Stomach (tissue), 8 donors: ENCODE measurements at regions not wholly inside any gene's neighbourhood (a gene's known extent, or its start where the extent isn't known, plus 50 kb on each side); places are given as distances from the start of the nearest gene placed in this dataset.
A peak's percentile ranks its signal among the peaks of the same experiment; 100 is the strongest.

ENCODE experiments used
- DNase-seq, 2 donors: peaks; one replicate each; pipeline versions ENCODE4 v3.0.0 to v3.0.0-alpha.2; 2013 to 2019
- H3K27ac ChIP-seq, 5 donors: fragments of 200-600 bp in 4 of 5; sonication (generic) in 4 of 5; one replicate each; pipeline ENCODE4 v1.5.1; 2013 to 2019; ENCODE audit warnings: mild to moderate bottlenecking in 1 of 5, moderate library complexity in 1 of 5
- H3K27me3 ChIP-seq, 3 donors: fragments of 200-600 bp; sonication (generic); one replicate each; pipeline ENCODE4 v1.5.1; 2017 to 2019; ENCODE audit warnings: mixed run types in 1 of 3
- H3K36me3 ChIP-seq, 4 donors: fragments of 200-600 bp; sonication (generic); 1 replicate in 3 of 4; 2 replicates in 1 of 4; pipeline ENCODE4 v1.5.1; 2016 to 2019
- H3K4me1 ChIP-seq, 4 donors: fragments of 200-600 bp; sonication (generic); one replicate each; pipeline ENCODE4 v1.5.1; 2016 to 2019
- H3K4me3 ChIP-seq, 4 donors: fragments of 200-600 bp; sonication (generic) in 3 of 4; one replicate each; pipeline ENCODE4 v1.5.1; 2016 to 2019; ENCODE audit warnings: mild to moderate bottlenecking in 1 of 4
- H3K9me3 ChIP-seq, 4 donors: fragments of 200-600 bp; sonication (generic); one replicate each; pipeline ENCODE4 v1.5.1; 2016 to 2019
- CTCF ChIP-seq, 7 experiments: fragments of 450-650 bp in 4 of 7; fragments of 200-600 bp in 3 of 7; sonication (generic) in 3 of 7; IDR thresholded peaks; one replicate each; pipeline ENCODE4 v1.5.1; 2016 to 2019; ENCODE audit warnings: antibody characterized with exemption in 7 of 7, control low read depth in 2 of 7, mild to moderate bottlenecking in 1 of 7
- EP300 ChIP-seq: sonication (generic); formaldehyde crosslinking; IDR thresholded peaks from one replicate; pipeline ENCODE4 v1.6.1; 2017; ENCODE audit warnings: antibody characterized with exemption
- POLR2A ChIP-seq, 4 donors: fragments of 450-650 bp; IDR thresholded peaks; one replicate each; pipeline ENCODE4 v1.6.1; 2016; ENCODE audit warnings: antibody characterized with exemption in 4 of 4, control low read depth in 2 of 4, mild to moderate bottlenecking in 1 of 4, moderate library complexity in 1 of 4
- POLR2AphosphoS5 ChIP-seq, 3 donors: sonication (generic); formaldehyde crosslinking; IDR thresholded peaks; one replicate each; pipeline ENCODE4 v1.6.1; 2016; ENCODE audit warnings: antibody characterized with exemption in 3 of 3
- WGBS, 5 donors: extraction: QIAGEN DNeasy Blood & Tissue Kit in 3 of 5; methylation state at CpG; one replicate each; pipeline versions ENCODE4 v1.1.5 to v1.1.7; 2013 to 2018; 5-methylcytosine and 5-hydroxymethylcytosine counted together
- intact Hi-C: fragments of 100-400 bp; cut with DNase I; formaldehyde crosslinking; loops from one replicate; pipeline ENCODE4 v1.15.1; 2023; ENCODE audit warnings: low total_unique reads
- donor health status: healthy with polysubstance abuse.
- donor health status: Bipolar disorder and iron deficiency.
- donor health status: healthy.

GRCh38 chr20:48298433-48298832 is 513.2 kb upstream of the SULF2 start:
- intact Hi-C loops, result no loop called here
- no peak overlapping the region for H3K4me3 ChIP-seq
- peaks cover 0 to 40% (median 16%) of the 10 kb centered on the region in 4 donors for H3K4me1 ChIP-seq
- H3K36me3 ChIP-seq, result no peaks in the 10 kb centered on the region
- TF ChIP-seq POLR2A (IDR thresholded peaks at IDR 0.05) (no peak), CTCF (IDR thresholded peaks at IDR 0.05) (no peak), POLR2AphosphoS5 (IDR thresholded peaks at IDR 0.05) (no peak)
- H3K27ac ChIP-seq, result peak overlapping the region in 2 of 5 donors; percentile 37 to 41
- DNase-seq, result no peak
- no peaks in the 10 kb centered on the region for H3K9me3 ChIP-seq
- H3K27me3 ChIP-seq, result no peaks in the 10 kb centered on the region

- TF ChIP-seq POLR2A (IDR thresholded peaks at IDR 0.05) (no peak), CTCF (IDR thresholded peaks at IDR 0.05) (no peak), EP300 (no peak), POLR2AphosphoS5 (IDR thresholded peaks at IDR 0.05) (no peak)
- WGBS, 5 donors, result 48 to 62% (median 52%) methylated on average over 6 of the region's 6 CpGs
- peak in 1 of 2 donors; percentile 40 for DNase-seq
- Histone ChIP-seq H3K4me3 (no peak overlapping the region), H3K27me3 (no peaks in the 10 kb centered on the region), H3K4me1 (peaks cover 0 to 40% (median 16%) of the 10 kb centered on the region in 4 donors), H3K36me3 (no peaks in the 10 kb centered on the region), H3K9me3 (no peaks in the 10 kb centered on the region), H3K27ac (peak overlapping the region in 4 of 5 donors; percentile 1 to 63 (median 36))
- intact Hi-C loops, result no loop called here
Observed at GRCh38 chr20:48295966-48296421, 510.7 kb upstream of the SULF2 start.

- DNase-seq, result peak in 1 of 2 donors; percentile 86
- WGBS, 5 donors, result 16 to 39% (median 33%) methylated on average over 5 of the region's 5 CpGs
- H3K9me3 ChIP-seq, result no peaks in the 10 kb centered on the region
- H3K27ac ChIP-seq, result peak overlapping the region in 3 of 5 donors; percentile 30 to 63 (median 45)
- H3K4me3 ChIP-seq, result no peak overlapping the region
- peaks cover 0 to 37% (median 16%) of the 10 kb centered on the region in 4 donors for H3K4me1 ChIP-seq
- intact Hi-C loops, result no loop called here
- TF ChIP-seq POLR2AphosphoS5 (IDR thresholded peaks at IDR 0.05), result peak in 2 of 3 donors; percentile 28 to 54
- no peak for TF ChIP-seq EP300
- TF ChIP-seq CTCF (IDR thresholded peaks at IDR 0.05), result peak in 1 of 7 experiments; percentile 25
- no peak for TF ChIP-seq POLR2A (IDR thresholded peaks at IDR 0.05)
- H3K27me3 ChIP-seq, result no peaks in the 10 kb centered on the region
- no peaks in the 10 kb centered on the region for H3K36me3 ChIP-seq
Observed at GRCh38 chr20:48295445-48295903, 510.2 kb upstream of the SULF2 start.

- H3K4me1 ChIP-seq, result peaks cover 0 to 33% (median 16%) of the 10 kb centered on the region in 4 donors
- no peak for DNase-seq
- WGBS, 5 donors, result 45 to 64% (median 62%) methylated on average over 5 of the region's 5 CpGs
- TF ChIP-seq POLR2A (IDR thresholded peaks at IDR 0.05) (no peak), POLR2AphosphoS5 (IDR thresholded peaks at IDR 0.05) (no peak)
- H3K9me3 ChIP-seq, result no peaks in the 10 kb centered on the region
- intact Hi-C loops, result no loop called here
- peak overlapping the region in 3 of 5 donors; percentile 1 to 63 (median 45) for H3K27ac ChIP-seq
- H3K27me3 ChIP-seq, result no peaks in the 10 kb centered on the region
- H3K36me3 ChIP-seq, result no peaks in the 10 kb centered on the region
- H3K4me3 ChIP-seq, result no peak overlapping the region
Observed at GRCh38 chr20:48294942-48295341, 509.7 kb upstream of the SULF2 start.

- Histone ChIP-seq H3K4me3 (no peak overlapping the region), H3K36me3 (no peaks in the 10 kb centered on the region), H3K27ac (peak overlapping the region in 2 of 5 donors; percentile 45 to 63), H3K27me3 (no peaks in the 10 kb centered on the region), H3K9me3 (no peaks in the 10 kb centered on the region), H3K4me1 (peaks cover 0 to 29% (median 13%) of the 10 kb centered on the region in 4 donors)
- DNase-seq, result no peak
- intact Hi-C loops, result no loop called here
- TF ChIP-seq POLR2AphosphoS5 (IDR thresholded peaks at IDR 0.05) (no peak), POLR2A (IDR thresholded peaks at IDR 0.05) (no peak), EP300 (no peak)
- WGBS, 5 donors, result 77 to 84% (median 80%) methylated on average over 5 of the region's 5 CpGs
Observed at GRCh38 chr20:48294196-48294595, 508.9 kb upstream of the SULF2 start.
